CD4-positive, alpha-beta T cell (primary cell): ENCODE measurements at regions not wholly inside any gene's neighbourhood (a gene's known extent, or its start where the extent isn't known, plus 50 kb on each side); places are given as distances from the start of the nearest gene placed in this dataset.

Experiments
- ATAC-seq: fragments of 200-7000 bp; cut with Tn5 transposase; one replicate; pipeline ENCODE4 v1.10.0; 2022; ENCODE audit warnings: mild to moderate bottlenecking; ENCODE audit not compliant: poor library complexity
- CTCF ChIA-PET: fragments of 350-600 bp; sonication (Branson Sonifier 250); formaldehyde crosslinking; loops from one replicate; lab custom pipeline; 2021; ENCODE audit warnings: antibody characterized with exemption, inconsistent platforms; lab: Charles Lee
- POLR2A ChIA-PET: fragments of 350-600 bp; sonication (Branson Sonifier 250); formaldehyde crosslinking; loops from one replicate; lab custom pipeline; 2021; ENCODE audit warnings: antibody characterized with exemption, inconsistent platforms; lab: Charles Lee
- DNase-seq, 14 experiments: peaks; one replicate each; pipeline ENCODE4 v3.0.0-alpha.2; 2013 to 2020; ENCODE audit warnings: mixed read lengths in 2 of 14
- H3K27ac ChIP-seq, 2 donors: one replicate each; pipeline versions ENCODE4 v1.5.1 to v1.7.0; 2013; ENCODE audit warnings: low read length in 2 of 2, low read depth in 1 of 2, mild to moderate bottlenecking in 1 of 2
- H3K27me3 ChIP-seq, 2 experiments: 1 replicate in 1 of 2; 2 replicates in 1 of 2; pipeline versions ENCODE4 v1.6.1 to v1.7.0; 2013; ENCODE audit warnings: low read length in 2 of 2, control low read depth in 1 of 2, mild to moderate bottlenecking in 1 of 2, moderate library complexity in 1 of 2; ENCODE audit not compliant: insufficient read depth in 2 of 2, control insufficient read depth in 1 of 2
- H3K36me3 ChIP-seq: one replicate; pipeline ENCODE4 v1.6.1; 2013; ENCODE audit warnings: low read length, control low read depth; ENCODE audit not compliant: insufficient read depth
- H3K4me1 ChIP-seq: one replicate; pipeline ENCODE4 v1.6.1; 2013; ENCODE audit warnings: low read length, control low read depth; ENCODE audit not compliant: insufficient read depth
- H3K4me3 ChIP-seq: one replicate; pipeline ENCODE4 v1.5.1; 2013; ENCODE audit warnings: mild to moderate bottlenecking, low read length, moderate library complexity
- H3K9me3 ChIP-seq, 2 experiments: 1 replicate in 1 of 2; 2 replicates in 1 of 2; pipeline versions ENCODE4 v1.6.1 to v1.7.0; 2013; ENCODE audit warnings: low read length in 2 of 2, mild to moderate bottlenecking in 2 of 2, control low read depth in 1 of 2, moderate library complexity in 1 of 2; ENCODE audit not compliant: control insufficient read depth in 1 of 2, insufficient read depth in 1 of 2
- H3K27ac Mint-ChIP-seq: one replicate; pipeline ENCODE4 v1.8.0; 2020; ENCODE audit warnings: mixed read lengths
- H3K27me3 Mint-ChIP-seq: one replicate; pipeline ENCODE4 v1.8.0; 2021; ENCODE audit warnings: mixed read lengths
- H3K36me3 Mint-ChIP-seq: one replicate; pipeline ENCODE4 v1.8.0; 2021; ENCODE audit warnings: low read depth, mixed read lengths
- H3K4me1 Mint-ChIP-seq: one replicate; pipeline ENCODE4 v1.8.0; 2021; ENCODE audit warnings: low read depth, mixed read lengths
- H3K4me3 Mint-ChIP-seq: one replicate; pipeline ENCODE4 v1.8.0; 2020; ENCODE audit warnings: mild to moderate bottlenecking, mixed read lengths
- H3K9me3 Mint-ChIP-seq: one replicate; pipeline ENCODE4 v1.8.0; 2020; ENCODE audit warnings: mixed read lengths
- CTCF ChIP-seq: fragments of 200-600 bp; IDR thresholded peaks from one replicate; pipeline ENCODE4 v1.8.0; 2022; ENCODE audit warnings: antibody characterized with exemption, mild to moderate bottlenecking
- intact Hi-C, 2 experiments: fragments of 100-400 bp; cut with DNase I in 1 of 2; cut with micrococcal nuclease in 1 of 2; formaldehyde crosslinking; loops; one replicate each; pipeline versions ENCODE4 v1.15.1 to v1.9.0; 2023 to 2025; cut with DNase I, micrococcal nuclease

- H3K36me3 ChIP-seq: no peaks in the 10 kb centered on the region
- ATAC-seq (no peak), DNase-seq (no peak)
- no peak overlapping the region for H3K4me3 ChIP-seq
- TF ChIP-seq CTCF: no peak
- no peaks in the 10 kb centered on the region for H3K9me3 Mint-ChIP-seq
- H3K36me3 Mint-ChIP-seq: no peaks in the 10 kb centered on the region
- no peak overlapping the region for H3K4me3 Mint-ChIP-seq
- peaks cover 7 to 12% of the 10 kb centered on the region in 2 experiments for H3K27me3 ChIP-seq
- H3K9me3 ChIP-seq: peaks cover 0 to 22% of the 10 kb centered on the region in 2 experiments
- no peaks in the 10 kb centered on the region for H3K4me1 Mint-ChIP-seq
- intact Hi-C loops: no loop called here
- peaks cover 2% of the 10 kb centered on the region for H3K4me1 ChIP-seq
- H3K27ac ChIP-seq: no peak overlapping the region
- POLR2A ChIA-PET: no interaction called here
- peaks cover 41% of the 10 kb centered on the region for H3K27me3 Mint-ChIP-seq
- CTCF ChIA-PET: no interaction called here
- no peak overlapping the region for H3K27ac Mint-ChIP-seq
Observed at GRCh38 chr22:49320714-49321476, 506.8 kb downstream of the BRD1 start.

DNA sequence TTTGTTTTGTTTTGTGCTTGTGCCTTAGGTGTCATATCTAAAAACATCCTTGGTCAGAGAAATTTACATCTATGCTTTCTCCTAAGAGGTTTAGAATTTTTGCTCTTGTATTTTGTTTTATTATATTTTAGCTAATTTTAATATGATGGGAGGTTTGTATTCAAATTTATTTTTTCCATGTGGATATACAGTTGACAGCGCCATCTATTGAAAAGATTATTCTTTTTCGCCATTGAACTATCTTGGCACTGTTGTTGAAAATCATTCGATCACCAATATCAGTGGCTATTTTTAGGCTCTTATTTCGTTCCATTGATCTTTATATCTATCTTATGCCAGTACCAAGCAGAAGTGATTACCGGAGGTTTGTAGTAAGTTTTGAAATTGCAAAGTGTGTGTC is 510.3 kb downstream of the BRD1 start:
- DNase-seq (no peak), ATAC-seq (no peak)
- Mint-ChIP-seq H3K9me3 (no peaks in the 10 kb centered on the region), H3K4me1 (no peaks in the 10 kb centered on the region), H3K27me3 (peaks cover 31% of the 10 kb centered on the region), H3K4me3 (no peak overlapping the region), H3K27ac (no peak overlapping the region), H3K36me3 (no peaks in the 10 kb centered on the region)
- no peak overlapping the region for H3K4me3 ChIP-seq
- H3K27me3 ChIP-seq: peaks cover 5 to 11% of the 10 kb centered on the region in 2 experiments
- no peaks in the 10 kb centered on the region for H3K9me3 ChIP-seq
- POLR2A ChIA-PET: no interaction called here
- intact Hi-C loops: no loop called here
- TF ChIP-seq CTCF: no peak
- CTCF ChIA-PET: interaction anchor here (0.7 kb wide), 1 partner anchor 12 kb away, joined by 3 read pairs; no protein-coding TSS in a partner anchor
- no peaks in the 10 kb centered on the region for H3K36me3 ChIP-seq
- H3K4me1 ChIP-seq: no peaks in the 10 kb centered on the region
- no peak overlapping the region for H3K27ac ChIP-seq

GRCh38 chr22:49312601-49313000 is 515.1 kb downstream of the BRD1 start:
- peaks cover 43% of the 10 kb centered on the region for H3K27me3 Mint-ChIP-seq
- intact Hi-C loops: no loop called here
- H3K27ac Mint-ChIP-seq: no peak overlapping the region
- H3K36me3 Mint-ChIP-seq: no peaks in the 10 kb centered on the region
- DNase-seq (no peak), ATAC-seq (no peak)
- H3K4me1 Mint-ChIP-seq: no peaks in the 10 kb centered on the region
- H3K9me3 ChIP-seq: no peaks in the 10 kb centered on the region
- no peaks in the 10 kb centered on the region for H3K9me3 Mint-ChIP-seq
- no peaks in the 10 kb centered on the region for H3K4me1 ChIP-seq
- H3K27me3 ChIP-seq: no peaks in the 10 kb centered on the region
- no peak overlapping the region for H3K4me3 Mint-ChIP-seq
- no peaks in the 10 kb centered on the region for H3K36me3 ChIP-seq
- no peak overlapping the region for H3K4me3 ChIP-seq
- ChIA-PET CTCF (no interaction called here), POLR2A (no interaction called here)
- TF ChIP-seq CTCF: no peak
- no peak overlapping the region for H3K27ac ChIP-seq
